HG02571 (cell line): ENCODE measurements at regions not wholly inside any gene's neighbourhood (a gene's known extent, or its start where the extent isn't known, plus 50 kb on each side); places are given as distances from the start of the nearest gene placed in this dataset.

Experiments
- ATAC-seq: cut with Tn5 transposase; IDR thresholded peaks from one replicate; pipeline ENCODE4 v1.9.1; 2021; ENCODE audit warnings: mild to moderate bottlenecking, moderate library complexity; ENCODE audit not compliant: unreplicated experiment

GRCh38 chr2:103734911-103735310, 973.1 kb downstream of the TMEM182 start:
- no peak for ATAC-seq

GRCh38 chr2:103738108-103738507, 976.3 kb downstream of the TMEM182 start:
- no peak for ATAC-seq

- no peak for ATAC-seq
Observed at GRCh38 chr2:103738606-103739005, 976.8 kb downstream of the TMEM182 start.

GRCh38 chr2:103739186-103739585, 977.4 kb downstream of the TMEM182 start:
- ATAC-seq = no peak

- no peak for ATAC-seq
Observed at GRCh38 chr2:103739921-103740320, 978.1 kb downstream of the TMEM182 start.

DNA sequence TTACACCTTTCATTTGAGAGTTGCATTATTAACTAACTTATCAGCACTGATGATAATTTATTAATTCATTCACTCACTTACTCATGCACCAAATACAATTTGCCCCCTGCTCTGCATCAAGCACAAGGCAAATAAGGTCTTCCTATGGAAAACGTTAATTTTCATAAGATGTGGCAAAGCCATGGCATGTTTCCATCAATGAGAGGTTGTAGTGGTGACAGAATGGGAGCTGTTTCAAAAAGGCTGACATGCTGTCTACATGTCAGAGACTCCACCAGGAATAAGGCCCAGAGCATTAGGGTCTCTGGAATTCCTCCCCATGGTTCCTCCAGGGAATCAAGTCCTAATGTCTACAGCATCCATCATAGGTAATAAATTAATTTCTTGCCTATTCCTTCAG, 978.8 kb downstream of the TMEM182 start:
- no peak for ATAC-seq

DNA sequence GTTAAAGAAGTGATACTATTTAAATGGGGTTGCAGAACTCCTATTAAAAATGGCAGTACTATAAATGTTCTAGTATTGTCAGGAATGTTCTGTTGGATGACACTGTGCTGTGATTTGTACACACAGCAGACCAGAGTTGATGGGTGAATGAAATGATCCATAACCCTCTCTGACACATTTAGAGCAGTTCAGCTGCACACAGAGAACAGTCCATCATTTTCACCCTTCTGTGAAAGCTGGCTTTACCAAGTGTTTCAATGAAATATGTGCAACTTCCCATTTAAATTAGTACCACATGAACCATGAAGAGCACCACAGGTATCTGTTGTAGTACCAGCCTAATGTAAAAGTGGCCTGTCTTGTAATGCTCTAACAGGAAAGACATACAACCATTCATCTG, 981.4 kb downstream of the TMEM182 start:
- ATAC-seq = no peak

DNA sequence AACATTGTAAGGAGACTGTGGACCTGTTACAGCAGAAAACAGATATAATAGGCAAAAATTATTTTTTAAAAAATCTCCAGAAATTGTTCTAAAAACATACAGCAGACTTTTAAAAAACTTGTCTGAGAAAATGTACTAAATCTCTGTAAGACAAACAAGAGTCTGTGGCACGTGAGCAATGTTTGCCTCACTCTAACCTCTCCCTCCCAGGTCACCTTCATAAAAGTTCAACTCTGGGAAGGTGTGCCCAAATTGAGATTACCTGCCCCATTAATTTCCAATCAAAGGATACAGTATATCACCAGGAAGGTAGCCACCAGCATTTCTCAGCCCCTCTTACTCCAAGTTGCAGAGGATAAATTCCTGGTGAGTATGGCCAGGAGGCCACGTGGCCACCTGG, 992.7 kb downstream of the TMEM182 start:
- ATAC-seq = no peak

DNA sequence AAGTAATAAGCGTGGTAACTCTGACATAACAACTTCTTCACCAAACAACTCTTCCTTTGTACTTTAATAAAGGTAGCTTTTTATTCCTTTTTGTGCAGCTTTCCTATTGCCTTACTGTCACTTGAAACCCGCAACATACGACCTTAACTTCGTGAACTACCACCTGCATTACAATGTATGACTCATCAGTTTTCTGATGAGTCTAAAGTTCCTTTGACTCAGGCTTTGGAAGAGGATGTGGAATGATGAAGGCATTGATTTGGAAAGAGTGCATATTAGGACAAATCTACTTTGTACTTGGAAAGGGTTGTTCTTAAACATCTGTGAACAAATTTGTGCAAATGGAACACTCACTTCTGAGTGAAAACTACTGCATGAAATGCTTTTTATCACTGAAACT, 1012.1 kb downstream of the TMEM182 start:
- no peak for ATAC-seq

DNA sequence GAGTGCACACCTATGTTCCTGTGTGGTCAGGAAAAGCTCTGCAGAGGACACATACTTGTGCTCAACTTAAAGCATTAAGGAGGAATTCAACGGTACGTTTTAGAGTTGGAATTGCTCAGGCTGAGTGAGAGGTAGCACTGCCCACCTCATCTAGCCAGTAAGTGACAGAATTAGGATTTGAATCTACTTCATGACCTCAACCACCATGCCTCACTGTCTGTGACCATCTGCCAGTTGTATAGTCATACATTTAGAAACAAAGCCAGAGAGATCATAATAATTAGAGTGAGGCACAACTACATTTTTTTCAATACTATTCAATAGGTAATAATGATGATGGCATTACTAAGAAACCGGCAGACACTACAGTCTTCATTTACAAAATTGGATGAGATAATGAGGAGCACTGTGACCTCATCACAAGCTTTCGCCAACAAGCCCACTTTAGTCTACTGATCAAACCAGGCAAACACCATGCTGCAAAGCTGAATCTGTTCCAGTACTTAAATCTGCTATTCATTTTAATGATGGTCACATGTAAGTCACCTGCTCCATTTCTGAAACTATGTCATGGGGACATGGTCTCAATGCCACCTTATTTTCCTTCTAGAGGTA, 1018.4 kb downstream of the TMEM182 start:
- no peak for ATAC-seq

DNA sequence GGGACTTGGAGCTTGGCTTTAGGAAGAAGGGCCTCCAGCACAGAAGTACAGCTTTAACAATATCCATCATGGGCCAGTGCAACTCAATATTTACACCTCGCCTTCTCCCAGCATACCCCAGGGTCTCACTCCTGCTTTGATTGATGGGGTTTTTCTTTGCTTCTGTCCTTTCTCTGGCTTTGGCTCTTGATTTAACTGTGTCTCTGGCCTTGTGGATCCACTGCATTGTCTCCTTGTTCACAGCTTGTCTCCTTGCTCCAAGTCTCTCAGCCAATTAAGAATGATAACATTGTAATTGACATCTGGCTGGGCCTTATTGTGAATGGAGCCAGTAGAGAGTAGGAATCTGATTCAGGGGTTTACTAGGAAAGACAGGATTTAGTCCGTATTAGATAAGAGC, 1019.5 kb downstream of the TMEM182 start:
- ATAC-seq = no peak

DNA sequence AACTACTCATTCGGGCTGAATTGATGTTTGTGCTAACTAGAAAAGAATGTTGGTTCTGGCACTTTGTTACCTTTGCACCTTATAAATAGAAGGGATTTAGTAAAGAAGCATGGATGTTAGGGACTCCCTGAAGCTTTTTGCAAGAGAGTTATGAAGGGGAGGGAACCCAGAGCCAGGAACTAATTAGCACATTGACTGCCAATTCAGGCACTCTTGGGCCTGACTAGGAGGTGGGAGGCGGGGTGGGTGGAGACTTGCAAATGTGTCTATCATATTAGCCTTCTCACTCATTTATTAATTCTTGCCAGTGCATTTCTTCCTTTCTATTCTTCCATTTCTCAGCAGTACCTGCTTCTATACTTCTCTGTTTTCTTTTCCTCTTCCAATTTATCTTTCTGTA, 1022.4 kb downstream of the TMEM182 start:
- ATAC-seq = no peak

DNA sequence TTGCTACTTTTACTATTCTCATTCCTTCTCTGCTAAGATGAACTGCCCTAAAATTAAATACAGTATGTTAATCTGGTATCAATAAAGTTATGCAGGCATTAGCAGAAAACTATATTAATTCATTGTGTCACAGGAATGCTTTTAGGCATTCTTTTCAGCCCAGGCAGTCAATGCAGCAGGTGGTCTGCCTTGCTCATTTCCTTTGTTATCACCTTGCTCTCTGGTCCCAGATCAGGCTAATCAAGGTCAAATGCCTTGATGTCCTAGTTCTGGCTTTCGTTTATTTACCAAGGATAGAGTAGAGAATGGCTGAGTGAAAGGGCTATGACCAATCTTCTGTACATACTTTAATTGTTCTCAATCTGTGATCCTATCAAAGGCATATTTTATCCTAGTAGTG, 1023.6 kb downstream of the TMEM182 start:
- ATAC-seq = no peak

DNA sequence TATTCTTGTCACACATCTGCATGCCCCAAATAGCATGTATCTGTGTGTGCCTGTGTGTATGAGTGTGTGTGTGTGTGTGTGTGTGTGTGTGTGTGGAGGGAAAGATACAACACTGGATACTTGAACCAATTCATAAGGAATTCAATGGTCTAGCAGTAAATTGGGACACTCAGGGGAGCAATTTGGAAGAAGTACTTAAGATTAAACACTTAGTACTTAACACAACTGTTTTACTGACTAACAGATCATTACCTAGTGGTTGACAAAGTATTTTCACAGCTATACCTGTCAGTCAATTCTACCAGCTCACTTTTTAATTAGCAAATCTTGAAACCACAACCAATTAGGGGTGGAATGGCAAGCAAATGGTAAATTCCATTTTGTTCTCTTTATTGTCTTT, 1024.1 kb downstream of the TMEM182 start:
- ATAC-seq = no peak

DNA sequence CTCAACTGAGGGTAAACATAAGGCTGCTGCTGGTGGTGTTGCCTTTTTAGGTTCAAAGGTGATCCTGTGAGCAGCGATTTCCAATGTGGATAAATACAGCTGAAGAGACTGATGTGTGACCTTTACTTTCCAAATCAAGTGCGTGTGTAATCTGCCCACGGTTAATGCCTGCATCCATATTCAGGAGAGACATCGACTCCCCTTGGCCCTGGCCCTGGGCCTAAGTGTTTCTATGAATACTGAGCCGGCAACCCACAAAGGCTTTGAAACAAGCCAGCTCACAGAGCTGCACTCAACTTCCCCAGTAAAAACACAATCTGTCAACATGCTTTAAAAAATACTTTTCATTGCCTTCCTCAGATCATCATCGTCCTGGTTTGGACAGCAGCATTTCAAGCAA, 1026.6 kb downstream of the TMEM182 start:
- no peak for ATAC-seq

DNA sequence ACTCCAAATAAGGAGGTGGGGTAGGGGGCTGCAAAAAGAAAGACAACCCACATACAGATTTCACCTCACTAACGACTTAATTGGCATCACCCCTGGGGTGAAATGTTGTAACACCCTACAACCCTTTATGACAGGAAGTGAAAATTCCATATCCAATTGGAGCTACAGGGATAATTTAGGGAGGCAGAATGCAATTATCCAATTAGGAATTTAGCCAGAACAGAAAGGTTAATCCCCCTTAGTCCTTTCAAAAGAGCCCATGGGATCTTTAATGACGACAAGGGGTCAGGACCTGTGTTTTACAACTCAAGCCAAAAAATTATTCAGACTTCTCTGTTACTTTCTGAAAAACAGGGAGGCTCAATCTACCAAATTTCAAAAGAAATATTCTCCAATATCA, 1027.1 kb downstream of the TMEM182 start:
- no peak for ATAC-seq

GRCh38 chr2:103789381-103790095, 1027.7 kb downstream of the TMEM182 start:
- no peak for ATAC-seq

DNA sequence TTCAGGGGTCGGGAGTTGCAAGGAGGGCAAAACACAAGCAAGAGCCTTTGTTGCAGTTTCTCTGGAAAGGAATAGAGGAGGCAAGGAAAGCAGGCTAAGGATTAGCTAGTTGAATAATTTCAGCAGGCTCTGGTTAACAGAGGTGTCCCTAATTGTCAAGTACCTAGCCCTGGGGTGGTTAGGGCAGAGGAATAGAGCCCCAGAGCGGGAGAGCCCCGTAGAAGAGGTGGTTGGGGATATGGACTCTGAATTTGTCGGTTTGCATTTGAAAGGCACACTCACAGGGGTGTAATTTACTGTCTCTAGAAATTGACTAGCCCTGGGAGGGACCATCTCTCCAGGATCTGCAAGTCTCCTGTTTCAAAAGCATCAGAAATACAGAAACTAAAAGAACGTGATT, 1030.2 kb downstream of the TMEM182 start:
- ATAC-seq = no peak

DNA sequence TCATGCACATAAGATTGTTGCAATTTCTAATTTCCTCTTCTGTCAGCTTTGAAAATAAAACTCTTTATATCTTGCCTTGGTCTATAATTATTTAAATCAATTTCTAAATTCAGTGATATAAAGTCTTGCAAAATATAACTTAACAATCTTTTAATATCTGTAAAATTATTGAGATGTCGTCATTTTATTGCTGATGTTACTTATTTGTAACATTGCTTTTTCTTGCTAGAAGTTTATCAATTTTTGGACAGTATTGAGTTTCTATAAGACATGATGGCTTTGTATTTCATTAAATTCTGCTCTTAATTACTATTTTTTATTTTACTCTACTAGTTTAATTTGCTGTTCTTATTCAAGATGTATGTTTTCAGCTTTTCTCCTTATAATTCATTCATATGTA, 1036.5 kb downstream of the TMEM182 start:
- no peak for ATAC-seq

DNA sequence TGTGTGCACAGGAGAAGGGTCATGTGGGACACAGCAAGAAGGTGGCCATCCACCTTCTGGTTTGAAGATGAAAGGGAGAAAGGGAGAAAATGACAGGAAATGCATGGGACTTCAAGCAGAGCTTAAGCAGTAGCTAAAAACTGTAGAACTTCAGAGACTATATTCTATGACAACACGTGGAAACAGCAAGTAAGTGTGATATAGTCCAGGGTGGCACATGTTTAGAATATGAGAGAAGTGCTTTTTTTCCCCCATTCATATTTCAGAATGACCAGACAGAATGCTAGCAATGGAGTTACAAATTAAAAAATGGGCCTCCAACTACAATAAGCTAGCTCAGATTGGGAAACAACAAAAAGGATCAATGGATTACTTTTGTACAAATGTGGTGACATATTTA, 1042.2 kb downstream of the TMEM182 start:
- no peak for ATAC-seq

DNA sequence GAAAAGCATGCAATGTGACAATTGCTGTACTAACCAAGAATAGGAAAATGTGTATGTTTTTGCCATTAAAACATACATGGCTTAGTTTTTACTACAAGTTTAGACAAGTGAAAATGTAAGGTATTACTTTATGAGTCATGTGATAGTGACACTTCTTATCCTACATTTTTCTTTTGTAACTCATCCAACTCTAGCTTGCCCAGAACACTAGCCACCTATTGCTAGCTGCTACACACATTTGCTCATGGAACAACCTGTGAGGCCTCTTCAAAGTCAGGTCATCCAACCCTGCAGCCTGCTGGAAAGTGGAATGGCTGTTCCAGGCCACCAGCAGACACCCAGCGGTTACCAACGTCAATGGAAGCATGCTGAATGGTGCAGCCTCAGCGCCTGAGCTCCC, 1043.9 kb downstream of the TMEM182 start:
- ATAC-seq = no peak

DNA sequence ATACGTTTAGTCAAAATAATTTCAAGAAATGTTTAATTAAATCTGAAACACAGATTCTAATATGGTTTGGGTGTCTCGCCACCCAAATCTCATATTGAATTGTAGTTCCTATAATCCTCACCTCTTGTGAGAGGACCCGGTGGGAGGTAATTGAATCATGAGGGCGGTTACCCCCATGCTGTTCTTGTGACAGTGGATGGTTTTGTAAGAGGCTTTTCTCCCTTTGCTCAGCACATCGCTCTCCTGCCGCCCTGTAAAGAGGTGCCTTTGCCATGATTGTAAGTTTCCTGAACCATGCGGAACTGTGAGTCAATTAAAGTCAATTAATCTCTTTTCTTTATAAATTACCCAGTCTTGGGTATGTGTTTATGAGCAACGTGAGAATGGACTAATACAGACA, 1045.1 kb upstream of the POU3F3 start:
- ATAC-seq = no peak

DNA sequence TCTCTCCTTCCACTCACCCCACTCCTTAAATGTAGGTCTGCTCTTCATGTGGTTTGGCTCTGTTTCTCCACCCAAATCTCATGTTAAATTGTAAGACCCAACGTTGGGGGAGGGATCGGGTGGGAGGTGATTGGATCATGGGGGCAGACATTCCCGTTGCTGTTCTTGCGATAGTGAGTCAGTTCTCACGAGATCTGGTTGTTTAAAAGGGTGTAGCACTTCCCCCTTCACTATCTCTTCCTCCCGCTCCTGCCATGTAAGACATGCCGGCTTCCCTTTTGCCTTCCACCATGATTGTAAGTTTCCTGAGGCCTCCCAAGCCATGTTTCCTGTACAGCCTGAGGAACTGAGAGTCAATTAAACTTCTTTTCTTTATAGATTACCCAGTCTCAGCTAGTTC, 1044.5 kb upstream of the POU3F3 start:
- ATAC-seq = no peak
